ENCODE measurements at regions not wholly inside any gene's neighbourhood (a gene's known extent, or its start where the extent isn't known, plus 50 kb on each side); places are given as distances from the start of the nearest gene placed in this dataset.

DNA sequence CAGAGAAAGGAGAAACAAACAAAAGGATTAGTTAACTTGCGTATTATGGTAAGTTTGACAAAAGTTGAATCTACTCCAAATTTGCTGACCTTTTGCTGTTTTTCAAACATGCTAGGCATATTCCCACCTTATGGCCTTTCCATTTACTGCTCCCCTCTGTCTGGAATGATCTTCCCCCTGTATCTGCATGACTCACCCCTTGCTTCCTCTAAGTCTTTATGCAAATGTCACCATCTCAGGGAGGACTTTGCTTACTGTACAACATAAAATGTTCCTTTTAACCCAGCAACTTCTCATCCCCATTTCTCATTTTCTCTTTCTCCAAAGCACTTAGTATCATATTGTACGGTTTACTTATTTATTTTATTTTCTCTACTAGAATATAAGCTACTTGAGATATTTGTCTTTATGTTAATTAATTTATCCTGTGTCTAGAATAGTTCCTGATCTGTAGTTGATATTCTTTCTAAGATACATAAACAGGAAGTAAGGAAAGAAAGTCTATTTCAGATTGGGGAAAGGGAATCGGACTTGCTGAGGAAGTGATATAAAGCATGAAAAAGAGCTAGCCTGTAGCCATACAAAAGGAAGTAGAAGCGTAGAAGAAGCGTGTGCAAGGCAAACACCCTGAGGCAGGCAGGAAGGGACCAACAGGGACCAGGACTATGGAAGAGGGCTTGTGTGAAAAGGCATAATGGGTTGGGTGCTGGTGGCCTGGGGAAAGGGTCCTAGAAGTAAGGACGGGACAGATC lies 144.9 kb upstream of the ERBB4 start:
- no peak for DNase-seq

DNA sequence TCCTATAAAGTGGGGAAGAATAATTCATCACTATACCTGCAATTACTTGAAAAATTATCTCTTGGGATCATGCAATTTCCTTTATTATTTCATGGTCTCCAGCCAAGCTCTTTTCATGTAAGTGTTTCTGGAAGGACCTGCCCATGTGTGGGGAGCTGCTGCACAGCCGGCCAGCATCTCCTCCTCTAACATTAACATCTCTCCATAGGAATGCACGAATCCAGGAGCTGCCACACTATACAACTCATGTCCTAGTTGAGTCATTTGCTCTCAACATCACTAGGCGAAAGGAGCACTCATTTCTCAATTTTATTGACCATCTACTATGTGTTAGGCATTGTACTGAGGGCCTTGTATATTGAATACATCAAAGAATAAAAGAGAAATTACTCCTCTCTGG lies 144.3 kb upstream of the ERBB4 start:
- DNase-seq, result no peak

DNA sequence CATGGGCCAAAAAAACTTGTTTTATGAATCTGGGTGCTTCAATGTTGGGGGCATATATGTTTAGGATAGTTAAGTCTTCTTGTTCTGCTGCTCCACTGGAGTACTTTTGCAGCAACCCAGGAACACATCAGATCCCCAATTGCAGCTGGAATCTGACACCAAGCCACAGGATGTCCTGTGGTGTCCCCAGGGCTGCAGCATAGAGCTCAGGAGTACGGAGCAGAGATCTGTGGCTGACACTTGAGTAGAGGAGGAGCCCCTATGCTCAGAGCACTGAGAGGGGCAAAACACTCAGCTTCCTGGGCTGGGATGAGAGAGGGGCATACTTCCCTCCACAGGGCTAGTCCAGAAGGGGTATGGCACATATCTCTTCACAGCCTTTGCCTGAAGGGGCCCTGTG lies 138.9 kb upstream of the ERBB4 start:
- DNase-seq, result no peak

DNA sequence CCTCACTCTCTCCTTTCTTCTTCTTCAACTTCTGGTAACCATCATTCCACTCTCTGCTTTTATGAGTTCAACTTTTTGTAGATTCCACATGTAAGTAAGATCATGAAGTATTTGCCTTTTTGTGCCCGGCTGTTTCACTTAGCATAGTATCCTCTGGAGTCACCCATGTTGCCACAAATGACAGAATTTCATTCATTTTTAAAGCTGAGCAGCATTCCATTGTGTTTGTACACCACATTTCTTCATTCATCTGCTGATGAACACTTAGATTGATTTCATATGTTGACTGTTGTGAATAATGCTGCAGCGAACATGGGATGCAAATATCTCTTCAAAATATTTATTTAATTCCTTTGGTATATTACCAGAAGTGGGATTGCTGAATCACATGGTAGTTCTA lies 133.6 kb upstream of the ERBB4 start:
- no peak for DNase-seq

DNA sequence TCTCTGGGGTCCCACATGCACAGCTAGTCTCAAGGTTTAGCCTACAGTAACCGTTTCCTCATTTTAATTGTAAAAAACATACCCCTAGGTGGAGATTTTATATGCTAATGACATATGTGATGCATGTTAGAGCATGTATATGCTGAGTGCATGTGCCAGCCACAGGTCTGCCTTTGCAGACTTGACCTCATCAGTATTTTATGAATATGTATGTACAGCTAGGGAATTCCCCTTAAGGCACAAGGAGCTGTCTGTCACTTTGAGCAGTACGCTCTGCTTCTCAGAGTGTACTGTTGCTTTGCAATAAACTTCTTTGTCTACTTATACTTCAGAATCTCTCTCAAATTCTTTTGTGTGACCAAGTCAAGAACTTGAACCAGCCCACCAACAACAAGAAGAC lies 131.2 kb upstream of the ERBB4 start:
- no peak for DNase-seq

DNA sequence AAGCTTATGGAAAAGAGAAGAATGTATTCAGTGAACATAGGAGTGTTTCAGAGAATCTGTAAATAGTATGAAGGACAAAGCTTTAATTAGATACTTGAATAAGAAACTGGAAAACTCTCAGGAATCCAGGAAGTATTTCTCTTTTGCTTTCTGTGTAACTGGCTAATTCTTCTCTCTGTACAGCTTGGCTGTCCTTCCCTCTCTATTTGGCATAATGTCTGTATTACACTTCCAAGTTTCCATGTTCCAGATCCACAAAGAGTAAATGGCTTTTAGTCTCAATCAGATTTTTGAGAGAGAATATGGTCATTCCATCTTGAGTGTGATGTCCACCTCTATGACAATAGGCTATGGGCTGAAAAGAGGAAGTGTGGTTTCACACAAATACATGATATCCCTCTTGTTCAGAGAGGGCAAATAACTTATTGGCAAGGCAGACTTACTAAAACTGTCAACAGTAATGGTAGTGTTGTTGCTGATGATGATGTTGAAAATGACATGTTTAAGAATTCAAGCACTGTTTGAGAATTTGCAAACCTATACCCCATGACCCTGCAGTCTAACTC lies 129.2 kb upstream of the ERBB4 start:
- no peak for DNase-seq

DNA sequence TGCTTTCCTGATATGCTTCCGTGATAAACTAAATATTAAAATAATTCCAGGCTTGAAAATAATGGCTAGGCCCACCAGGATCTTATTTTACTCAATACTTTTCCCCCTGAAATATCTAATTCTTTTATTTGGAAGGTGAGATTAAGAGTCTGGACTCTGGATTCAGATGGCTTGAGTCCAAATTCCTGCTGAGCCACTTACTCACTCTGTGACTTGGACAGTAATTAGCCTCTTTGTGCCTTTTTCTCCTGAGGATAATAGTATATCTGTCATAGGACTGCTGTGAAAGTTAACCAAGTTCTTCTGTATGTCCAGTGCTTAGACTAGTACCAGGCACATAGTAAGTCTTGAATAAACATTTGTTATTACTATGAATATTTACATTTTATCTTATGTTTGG lies 127.3 kb upstream of the ERBB4 start:
- DNase-seq, result no peak

DNA sequence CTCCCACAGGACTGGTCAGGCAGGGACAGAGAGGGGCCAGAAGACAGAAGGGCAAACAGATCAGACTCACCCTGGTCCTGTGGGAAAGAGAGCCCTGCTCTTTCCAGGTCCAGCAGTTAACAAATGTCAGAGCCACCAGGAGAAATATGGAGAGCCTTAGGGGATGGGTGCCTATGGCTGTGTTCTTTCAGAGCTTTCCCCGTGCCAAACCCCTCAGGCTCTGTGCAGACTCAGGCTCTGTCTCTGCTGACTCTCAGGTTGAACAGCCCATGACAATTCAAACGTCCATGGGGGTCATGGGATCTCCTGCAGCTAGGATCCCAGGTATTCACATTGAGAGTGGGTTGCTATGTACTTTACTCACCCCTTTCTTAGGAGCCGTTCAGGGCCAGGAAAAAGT lies 120.8 kb upstream of the ERBB4 start:
- no peak for DNase-seq

DNA sequence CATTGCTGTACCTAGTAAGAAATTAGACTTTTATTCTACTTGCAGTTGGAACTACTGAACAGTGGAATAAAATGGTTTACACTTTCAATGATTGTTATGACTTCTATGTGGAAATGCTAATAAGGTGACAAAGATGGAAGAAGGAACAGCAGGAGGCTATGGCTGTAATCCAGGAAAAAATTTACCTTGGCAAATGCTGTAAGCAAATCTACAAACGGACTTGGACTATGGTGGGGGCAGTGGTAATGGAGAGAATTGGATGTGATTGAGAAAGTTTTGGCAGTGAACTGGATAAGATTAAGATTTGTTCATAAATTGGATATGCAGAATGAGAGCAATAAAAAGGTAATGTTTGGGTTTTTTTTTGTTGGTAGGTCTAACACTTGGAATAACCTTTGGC lies 111.0 kb upstream of the ERBB4 start:
- no peak for DNase-seq

DNA sequence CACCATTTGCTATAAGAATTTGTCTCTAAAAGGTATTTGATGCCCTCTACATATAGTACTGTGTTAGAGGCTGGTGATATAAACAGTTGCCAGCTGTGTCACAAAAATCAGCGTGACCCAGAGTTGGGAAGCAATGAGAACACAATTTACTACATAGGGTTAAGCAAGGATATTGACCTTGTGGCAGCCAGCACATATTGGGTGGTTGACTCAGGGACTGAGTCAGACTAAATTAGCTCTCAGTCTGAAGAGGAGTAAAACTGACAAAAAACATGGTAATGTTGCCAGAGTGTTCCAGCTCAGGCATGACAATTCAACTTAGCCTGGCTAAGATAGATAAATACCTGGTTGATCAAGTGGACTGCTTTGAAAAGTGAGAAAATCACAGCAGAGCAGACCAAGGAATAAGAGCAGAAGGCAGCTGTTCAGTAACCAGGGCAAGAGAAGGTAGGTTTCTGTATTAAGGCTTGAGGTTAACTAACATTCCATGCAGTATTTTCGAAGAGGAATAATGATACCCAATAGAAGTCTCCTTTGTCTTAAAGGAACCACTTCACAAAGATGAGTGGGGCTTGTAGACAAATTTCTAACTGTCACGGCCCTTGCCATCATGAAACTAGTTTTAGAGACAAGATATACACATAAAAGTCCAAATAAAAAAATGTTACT lies 108.2 kb upstream of the ERBB4 start:
- no peak for DNase-seq

DNA sequence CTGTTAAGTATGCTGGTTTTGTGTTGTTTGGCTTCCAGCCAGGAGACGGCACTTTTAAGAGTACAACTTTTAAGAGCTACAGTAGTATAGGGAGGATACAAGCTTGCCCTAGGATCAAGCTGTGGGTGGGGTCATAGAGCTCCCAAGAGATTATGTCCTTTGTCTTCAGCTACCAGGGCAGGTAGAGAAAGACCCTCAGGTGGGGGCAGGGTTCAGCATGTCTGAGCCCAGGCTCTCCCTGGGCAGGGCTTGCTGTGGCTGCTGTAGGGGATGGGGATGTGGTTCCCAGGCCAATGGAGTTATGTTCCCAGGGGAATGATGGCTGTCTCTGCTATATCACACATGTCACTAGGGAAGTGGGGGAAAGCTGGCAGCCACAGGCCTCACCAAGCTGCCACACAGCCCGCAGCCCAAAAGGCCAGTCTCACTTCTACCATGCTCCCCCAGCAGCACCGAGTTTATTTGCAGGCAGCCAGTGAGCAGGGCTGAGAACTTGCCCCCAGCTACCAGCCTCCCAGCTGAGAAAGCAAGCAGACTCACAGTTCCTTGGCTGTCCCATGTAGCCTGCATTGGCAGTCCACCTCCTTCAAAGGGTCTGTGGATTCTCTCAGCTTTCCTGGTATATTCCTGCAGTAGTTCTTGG lies 105.7 kb upstream of the ERBB4 start:
- DNase-seq, result no peak

DNA sequence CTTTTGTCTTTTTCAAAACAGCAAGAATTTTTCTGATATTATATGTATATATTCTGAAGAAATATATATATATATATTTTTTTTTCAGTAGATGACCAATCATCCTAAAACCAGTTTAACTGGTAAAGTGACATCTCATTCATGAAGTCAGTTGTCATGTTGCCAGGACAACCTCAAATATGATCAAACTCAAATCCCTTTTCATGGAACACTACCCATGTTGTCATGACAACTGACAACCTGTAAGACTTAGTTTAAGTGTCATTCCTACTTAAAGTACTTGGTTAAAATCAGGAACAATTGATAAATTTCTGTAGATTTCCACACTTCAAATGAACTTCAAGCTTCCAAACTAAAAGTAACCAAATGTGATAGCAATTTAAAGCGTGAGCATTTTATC lies 101.8 kb upstream of the ERBB4 start:
- no peak for DNase-seq

DNA sequence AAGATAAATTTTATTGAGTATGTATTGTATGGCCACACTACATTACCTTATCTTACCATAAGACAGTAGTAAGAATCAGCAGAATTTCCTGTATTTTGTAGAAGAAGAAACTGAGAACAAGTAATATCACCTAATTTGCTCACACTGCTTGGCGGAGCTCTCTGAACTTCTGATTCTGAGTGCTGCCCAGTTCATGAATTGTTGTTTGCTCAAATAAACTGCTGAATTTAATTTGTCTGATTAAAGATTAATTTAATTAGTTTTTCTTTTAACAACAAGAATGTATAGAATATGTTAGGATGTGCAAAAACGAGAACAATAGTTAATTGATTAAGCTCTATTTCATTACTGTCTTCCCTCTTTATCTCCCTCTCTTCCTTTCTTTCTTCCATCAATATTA lies 100.1 kb upstream of the ERBB4 start:
- DNase-seq, result no peak

DNA sequence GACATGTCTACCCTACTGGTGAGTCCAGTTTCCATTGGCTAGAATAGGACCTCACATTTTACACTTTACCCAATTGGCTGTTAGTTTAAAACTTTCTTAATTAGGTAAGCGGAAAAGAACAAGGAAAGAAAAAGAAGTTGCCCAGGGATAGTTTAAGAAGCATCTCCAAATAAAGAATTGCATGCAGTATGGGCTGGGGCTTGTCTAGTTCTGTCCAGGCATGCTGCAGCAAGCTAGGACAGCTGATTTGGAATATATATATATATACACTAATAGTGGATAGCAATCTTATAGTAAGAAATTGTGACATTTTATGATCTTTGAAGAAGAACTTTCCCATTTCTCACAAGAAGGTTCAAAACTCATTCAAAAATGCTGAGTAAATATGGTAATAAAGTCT lies 90.0 kb upstream of the ERBB4 start:
- no peak for DNase-seq

DNA sequence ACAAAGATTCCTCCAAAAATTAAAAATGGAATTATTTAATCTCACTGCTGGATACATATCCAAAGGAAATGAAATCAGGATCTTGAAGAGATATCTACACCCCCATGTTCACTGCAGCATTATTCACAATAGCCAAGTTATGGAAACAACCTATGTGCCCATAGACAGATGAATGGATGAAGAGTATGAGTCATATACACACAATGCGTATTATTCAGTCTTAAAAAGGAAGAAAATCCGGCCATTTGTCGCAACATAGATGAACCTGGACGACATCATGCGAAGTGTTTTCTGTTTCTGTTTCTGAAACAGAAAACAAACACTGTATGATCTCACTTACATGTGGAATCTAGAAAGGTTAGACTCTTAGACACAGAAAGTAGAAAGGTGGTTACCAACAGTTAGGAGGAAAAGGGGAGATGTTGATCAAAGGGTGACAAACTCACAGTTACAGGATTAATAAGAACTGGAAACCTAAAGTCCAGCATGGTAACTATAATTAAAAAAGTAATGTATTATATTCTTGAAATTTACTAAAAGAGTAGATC lies 87.8 kb upstream of the ERBB4 start:
- no peak for DNase-seq

DNA sequence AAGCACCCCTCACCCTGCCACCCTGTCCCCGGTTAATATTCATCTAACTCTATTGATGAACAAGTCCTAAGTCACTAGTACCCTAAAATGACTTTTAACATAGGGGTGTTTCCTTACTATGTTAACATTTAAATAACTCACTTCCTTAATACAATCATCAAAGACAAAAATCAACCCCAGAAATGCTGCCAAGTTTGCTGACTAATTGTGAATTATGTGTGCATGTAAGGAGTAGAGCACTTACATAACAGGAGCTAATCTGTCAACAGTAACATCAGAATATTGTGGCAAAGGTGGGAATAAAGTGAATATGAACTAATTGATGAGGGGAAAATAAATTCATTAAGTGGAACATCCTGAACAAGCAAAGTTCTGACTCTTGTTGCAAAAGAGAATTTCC lies 81.4 kb upstream of the ERBB4 start:
- DNase-seq, result no peak

DNA sequence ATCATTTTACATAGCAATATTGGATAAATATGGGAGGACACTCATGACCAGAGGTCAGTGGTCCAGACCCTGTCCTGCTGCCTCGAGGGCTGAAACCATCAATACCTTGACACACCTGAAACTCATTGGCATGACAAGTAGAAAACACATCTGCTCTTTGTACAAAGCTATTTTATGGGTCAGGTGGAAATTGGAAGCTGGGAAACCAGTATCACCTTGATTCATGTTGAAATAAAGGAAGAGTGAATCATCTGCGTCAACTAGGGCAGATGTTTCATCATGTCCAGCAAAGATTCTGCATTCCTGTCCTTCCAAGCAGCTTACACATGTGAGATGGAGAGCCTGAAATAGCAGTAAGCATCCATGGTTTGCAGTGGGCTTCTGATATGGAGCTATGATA lies 80.0 kb upstream of the ERBB4 start:
- no peak for DNase-seq

DNA sequence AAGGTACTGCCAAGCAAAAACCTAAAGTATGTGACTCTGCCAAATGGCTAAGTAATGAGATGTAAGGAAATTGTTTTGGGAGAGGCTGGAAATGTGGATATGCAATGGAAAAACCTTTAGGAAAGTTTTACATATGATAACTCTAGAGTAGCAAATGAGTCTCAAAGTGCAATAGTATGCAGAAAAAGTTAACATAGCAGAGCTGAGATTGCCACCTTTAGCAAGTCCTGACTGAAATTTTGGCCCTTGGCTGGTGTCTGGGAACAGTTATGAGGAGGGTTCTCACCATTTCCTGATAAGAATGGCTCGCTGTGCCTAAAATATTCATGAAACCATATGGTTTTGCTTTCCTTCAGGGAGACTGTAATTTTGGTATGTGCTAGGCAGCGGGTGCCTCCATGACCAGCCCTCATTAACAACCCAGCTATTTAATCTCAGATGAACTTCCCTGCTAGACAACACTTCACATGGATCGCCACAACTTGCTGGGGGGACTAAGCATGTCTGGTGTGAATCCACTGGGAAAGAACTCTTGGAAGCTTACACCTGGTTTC lies 72.3 kb upstream of the ERBB4 start:
- DNase-seq, result no peak

DNA sequence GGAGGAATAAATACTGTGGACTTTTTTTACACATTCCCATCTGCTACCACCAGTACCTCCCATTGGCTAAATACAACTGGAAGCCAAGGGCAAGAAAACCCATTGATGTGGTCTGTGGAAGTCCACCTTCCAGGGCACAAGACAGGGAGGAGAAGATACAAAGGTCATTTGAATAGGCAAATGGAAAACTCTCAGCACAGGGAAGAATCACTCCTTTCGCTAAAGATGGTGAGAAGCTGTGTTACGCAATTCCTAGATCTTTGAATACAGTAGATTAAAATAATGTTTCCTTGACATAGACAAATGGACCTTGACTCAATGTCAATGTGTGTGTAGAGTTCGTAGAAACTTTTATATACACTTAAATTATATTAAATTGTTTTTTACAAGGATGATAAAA lies 70.9 kb upstream of the ERBB4 start:
- no peak for DNase-seq

DNA sequence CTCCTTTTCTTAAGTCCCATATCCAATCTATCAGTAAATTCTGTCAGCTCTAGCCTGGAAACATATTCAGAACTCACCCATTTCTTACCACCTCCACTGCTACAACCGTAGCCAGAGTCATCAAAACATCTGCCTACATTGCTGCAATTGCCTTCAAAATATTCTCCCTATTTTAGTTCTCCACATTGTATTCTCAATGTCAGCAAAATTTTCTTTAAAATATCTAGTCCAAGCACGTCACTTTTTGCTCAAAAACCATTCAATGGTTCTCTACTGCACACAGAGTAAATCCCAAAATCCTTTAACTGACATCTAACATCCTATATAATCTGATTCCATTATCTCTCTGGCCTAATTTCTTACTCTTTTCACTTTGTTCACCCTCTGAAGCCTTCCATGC lies 68.5 kb upstream of the ERBB4 start:
- DNase-seq, result no peak

DNA sequence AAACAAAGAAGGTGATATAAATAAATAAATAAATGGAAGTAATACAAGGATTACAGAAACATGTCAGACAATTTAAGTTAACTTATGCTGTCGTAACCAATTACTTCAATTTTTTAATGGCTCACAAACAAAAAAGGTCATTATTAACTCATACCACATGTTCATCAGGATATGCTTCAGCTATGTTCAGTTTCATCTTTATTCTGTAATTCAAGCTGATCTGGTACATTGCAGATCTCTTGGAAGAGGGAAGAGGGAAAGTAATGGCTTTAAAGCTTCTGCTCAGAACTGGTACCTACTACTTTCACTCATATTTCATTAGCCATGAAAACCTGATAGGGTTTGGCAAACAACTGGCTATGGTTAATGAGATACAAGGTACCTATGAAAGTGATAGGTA lies 67.6 kb upstream of the ERBB4 start:
- no peak for DNase-seq

DNA sequence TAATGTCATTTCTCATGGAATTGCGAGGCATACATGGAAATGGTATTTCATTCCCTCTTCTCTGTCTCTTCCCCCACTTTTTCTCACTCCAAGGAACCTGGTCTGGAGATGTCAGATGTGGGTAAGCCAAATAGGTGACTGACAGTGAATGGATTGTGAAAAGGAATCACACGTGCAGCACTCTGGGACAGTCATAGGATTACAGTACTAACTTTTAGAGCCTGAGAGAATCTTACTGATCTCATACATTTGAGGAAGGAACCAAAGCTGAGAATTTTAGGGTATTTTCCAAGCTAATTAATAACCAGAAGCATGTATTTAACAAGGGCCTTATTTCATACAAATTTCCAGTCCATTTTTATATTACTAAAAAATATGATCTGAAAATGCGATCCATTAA lies 58.1 kb upstream of the ERBB4 start:
- no peak for DNase-seq

DNA sequence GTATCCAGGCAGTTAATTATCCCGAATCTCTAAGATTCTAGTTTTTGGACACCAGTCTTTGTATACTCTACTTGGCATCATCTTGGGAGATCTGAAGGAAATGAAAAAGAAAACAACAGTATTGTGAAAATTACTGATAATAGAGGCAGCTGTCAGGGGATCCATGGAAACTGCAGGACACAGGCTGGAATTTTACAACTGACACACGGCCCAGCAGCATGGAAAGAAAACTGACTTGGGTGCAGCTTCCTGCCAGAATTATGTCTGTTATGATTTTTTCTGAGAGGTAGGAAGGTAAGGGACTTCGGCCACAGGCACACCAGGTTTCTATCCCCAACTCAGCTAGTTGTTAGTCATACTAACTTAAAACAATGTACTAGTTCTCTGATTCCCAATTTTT lies 57.7 kb upstream of the ERBB4 start:
- no peak for DNase-seq

All from DMS79 treated with DMSO at 0.1 percent for 48 hours (cell line).